ENCODE measurements at regions not wholly inside any gene's neighbourhood (a gene's known extent, or its start where the extent isn't known, plus 50 kb on each side); places are given as distances from the start of the nearest gene placed in this dataset.

DNA sequence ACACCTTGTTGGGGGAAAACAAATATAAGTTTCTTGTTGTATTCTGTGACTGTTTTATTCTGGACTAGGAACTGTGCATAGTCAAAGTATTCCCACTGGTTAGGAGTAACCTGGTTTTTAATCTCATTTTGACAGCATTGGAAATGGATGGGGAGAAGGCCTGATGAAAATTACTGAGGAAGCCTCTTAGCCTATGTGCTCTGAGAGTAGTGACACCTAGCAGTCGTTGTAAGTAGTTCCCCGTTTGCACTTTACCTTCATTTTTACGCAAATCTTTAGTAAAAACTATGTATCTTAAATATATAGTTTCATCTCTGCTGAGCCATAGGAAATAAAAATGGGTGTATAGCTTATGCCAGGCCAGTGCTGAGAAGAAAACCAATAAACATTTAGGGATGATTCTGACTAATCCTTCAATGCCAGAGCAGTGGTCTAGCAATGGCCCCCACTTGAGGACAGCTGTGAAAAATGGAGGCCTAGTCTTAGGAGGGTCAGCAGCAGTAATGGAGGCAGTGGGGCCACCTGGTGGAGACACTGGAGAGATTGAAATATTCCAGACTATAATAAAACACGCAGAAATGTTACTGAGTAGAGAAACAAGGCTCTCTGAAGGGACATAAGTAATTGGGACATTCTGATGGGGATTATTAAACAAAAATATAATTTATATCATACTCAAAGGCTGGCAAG lies 133.2 kb upstream of the NOVA1 start:
- Mint-ChIP-seq H3K27me3 (ENCODE audit: low read depth) (no peaks in the 10 kb centered on the region), H3K27ac (no peak overlapping the region), H3K4me3 (ENCODE audit: low read depth) (no peak overlapping the region), H3K36me3 (ENCODE audit: low read depth) (no peaks in the 10 kb centered on the region), H3K4me1 (ENCODE audit: low read depth) (no peaks in the 10 kb centered on the region), H3K9me3 (peaks cover 37% of the 10 kb centered on the region)
- no peak for DNase-seq (ENCODE audit: low spot score)
- intact Hi-C loops (cut with micrococcal nuclease) = no loop called here

DNA sequence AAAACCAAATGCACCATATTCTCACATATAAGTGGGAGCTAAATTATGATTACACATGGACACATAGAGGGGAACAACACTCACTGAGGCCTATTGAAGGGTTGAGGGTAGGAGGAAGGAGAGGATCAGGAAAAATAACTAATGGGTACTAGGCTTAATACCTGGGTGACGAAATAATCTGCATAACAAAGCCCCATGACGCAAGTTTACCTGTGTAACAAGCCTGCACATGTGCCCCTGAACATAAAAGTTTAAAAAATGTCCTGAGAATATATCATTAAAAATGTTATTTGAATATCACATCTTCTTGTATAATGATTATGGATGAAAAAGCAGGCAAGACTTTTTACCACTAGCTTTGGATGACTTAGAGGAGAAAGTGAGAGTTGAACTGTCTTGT lies 138.0 kb upstream of the NOVA1 start:
- no peaks in the 10 kb centered on the region for H3K4me1 Mint-ChIP-seq (ENCODE audit: low read depth)
- no peak overlapping the region for H3K4me3 Mint-ChIP-seq (ENCODE audit: low read depth)
- no peak overlapping the region for H3K27ac Mint-ChIP-seq
- intact Hi-C loops (cut with micrococcal nuclease) = no loop called here
- peaks cover 34% of the 10 kb centered on the region for H3K9me3 Mint-ChIP-seq
- no peaks in the 10 kb centered on the region for H3K27me3 Mint-ChIP-seq (ENCODE audit: low read depth)
- DNase-seq (ENCODE audit: low spot score) = no peak
- H3K36me3 Mint-ChIP-seq (ENCODE audit: low read depth) = no peaks in the 10 kb centered on the region

DNA sequence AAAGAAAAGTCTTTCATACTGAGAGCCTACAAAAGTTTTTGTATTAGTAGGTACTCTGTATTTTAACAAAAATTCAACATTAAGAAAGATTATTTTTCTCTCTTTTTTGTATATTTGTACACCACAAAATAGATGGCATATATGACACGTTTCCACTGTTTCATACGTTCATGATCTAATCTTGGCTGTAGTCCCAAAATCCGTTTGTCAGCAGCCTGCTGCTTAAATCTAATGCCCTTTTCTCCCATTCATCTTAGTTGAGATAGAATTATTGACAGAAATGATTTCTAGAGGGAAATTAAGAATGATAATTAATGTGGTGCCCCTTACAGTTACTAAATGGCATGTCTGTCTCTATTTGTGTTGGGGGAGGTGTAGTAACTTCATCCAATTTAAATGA lies 140.7 kb upstream of the NOVA1 start:
- DNase-seq (ENCODE audit: low spot score) = no peak
- intact Hi-C loops (cut with micrococcal nuclease) = no loop called here
- Mint-ChIP-seq H3K4me3 (ENCODE audit: low read depth) (no peak overlapping the region), H3K36me3 (ENCODE audit: low read depth) (no peaks in the 10 kb centered on the region), H3K27ac (no peak overlapping the region), H3K4me1 (ENCODE audit: low read depth) (no peaks in the 10 kb centered on the region), H3K27me3 (ENCODE audit: low read depth) (no peaks in the 10 kb centered on the region), H3K9me3 (peaks cover 27% of the 10 kb centered on the region)

DNA sequence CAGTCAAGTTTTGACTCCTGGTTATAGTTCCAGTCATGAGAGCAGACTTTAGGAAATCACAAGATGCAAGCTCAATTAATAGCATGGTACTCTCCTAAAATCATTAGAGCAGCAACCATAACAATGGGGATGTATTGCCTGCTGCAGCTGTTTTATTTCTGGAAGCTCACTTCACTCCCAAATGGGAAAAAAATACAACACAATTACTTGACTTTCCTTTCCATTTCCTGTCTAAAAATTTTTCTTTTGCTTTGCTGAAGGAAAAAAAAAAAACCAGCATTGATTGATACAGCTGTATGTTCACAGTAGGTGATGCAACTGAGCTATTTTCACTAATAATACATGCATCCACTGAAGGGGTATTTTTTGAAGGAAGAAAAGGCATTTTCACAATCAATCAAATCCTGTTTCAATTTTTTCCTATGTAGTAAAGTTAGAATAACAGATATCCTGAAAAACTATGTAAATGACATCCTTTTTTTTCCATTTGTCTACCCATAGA lies 143.9 kb upstream of the NOVA1 start:
- no peak overlapping the region for H3K27ac Mint-ChIP-seq
- DNase-seq (ENCODE audit: low spot score) = no peak
- no peaks in the 10 kb centered on the region for H3K36me3 Mint-ChIP-seq (ENCODE audit: low read depth)
- no peaks in the 10 kb centered on the region for H3K4me1 Mint-ChIP-seq (ENCODE audit: low read depth)
- H3K27me3 Mint-ChIP-seq (ENCODE audit: low read depth) = no peaks in the 10 kb centered on the region
- H3K4me3 Mint-ChIP-seq (ENCODE audit: low read depth) = no peak overlapping the region
- H3K9me3 Mint-ChIP-seq = peaks cover 38% of the 10 kb centered on the region
- intact Hi-C loops (cut with micrococcal nuclease) = no loop called here

DNA sequence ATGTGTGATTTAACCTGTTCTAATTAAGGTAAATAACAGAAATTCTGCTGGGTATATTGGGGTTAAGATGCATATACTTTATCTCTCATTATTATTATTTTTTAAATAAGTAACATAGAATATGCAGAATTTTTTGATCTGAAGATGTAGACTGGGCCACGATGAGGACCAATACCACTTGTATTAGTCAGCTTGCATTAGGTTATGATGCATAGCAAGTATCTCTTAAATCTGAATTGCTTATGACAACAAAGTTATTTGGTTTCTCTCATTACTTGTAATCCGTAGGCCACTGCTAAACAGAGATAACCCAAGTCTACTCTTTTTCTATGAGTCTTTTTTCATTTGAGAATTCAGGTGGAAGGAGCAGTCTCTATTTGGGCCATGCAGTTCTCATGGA lies 145.5 kb upstream of the NOVA1 start:
- no peaks in the 10 kb centered on the region for H3K36me3 Mint-ChIP-seq (ENCODE audit: low read depth)
- no peak for DNase-seq (ENCODE audit: low spot score)
- H3K27me3 Mint-ChIP-seq (ENCODE audit: low read depth) = no peaks in the 10 kb centered on the region
- no peaks in the 10 kb centered on the region for H3K4me1 Mint-ChIP-seq (ENCODE audit: low read depth)
- H3K4me3 Mint-ChIP-seq (ENCODE audit: low read depth) = no peak overlapping the region
- H3K9me3 Mint-ChIP-seq = peaks cover 48% of the 10 kb centered on the region
- no peak overlapping the region for H3K27ac Mint-ChIP-seq
- intact Hi-C loops (cut with micrococcal nuclease) = no loop called here

DNA sequence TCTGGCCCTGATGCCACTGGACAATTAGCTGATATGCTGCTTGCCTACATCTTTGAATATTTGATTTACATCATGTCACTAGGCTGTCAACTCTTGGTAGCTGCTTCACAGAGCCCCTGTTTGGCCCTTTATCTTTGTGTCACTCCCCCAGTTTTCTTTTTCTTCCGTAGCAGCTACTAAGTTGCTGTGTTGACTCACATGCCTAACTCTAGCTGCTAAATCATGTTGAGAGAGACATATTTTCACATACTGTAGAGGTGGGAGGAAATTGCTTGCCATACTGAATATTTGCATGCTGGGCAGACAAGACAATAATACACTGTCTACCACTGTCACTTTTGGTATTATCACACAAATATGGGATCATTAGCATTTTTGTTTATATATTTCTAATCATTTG lies 147.1 kb upstream of the NOVA1 start:
- Mint-ChIP-seq H3K4me3 (ENCODE audit: low read depth) (no peak overlapping the region), H3K27ac (no peak overlapping the region), H3K36me3 (ENCODE audit: low read depth) (no peaks in the 10 kb centered on the region), H3K27me3 (ENCODE audit: low read depth) (no peaks in the 10 kb centered on the region), H3K4me1 (ENCODE audit: low read depth) (no peaks in the 10 kb centered on the region), H3K9me3 (peaks cover 50% of the 10 kb centered on the region)
- intact Hi-C loops (cut with micrococcal nuclease) = no loop called here
- DNase-seq (ENCODE audit: low spot score) = no peak

DNA sequence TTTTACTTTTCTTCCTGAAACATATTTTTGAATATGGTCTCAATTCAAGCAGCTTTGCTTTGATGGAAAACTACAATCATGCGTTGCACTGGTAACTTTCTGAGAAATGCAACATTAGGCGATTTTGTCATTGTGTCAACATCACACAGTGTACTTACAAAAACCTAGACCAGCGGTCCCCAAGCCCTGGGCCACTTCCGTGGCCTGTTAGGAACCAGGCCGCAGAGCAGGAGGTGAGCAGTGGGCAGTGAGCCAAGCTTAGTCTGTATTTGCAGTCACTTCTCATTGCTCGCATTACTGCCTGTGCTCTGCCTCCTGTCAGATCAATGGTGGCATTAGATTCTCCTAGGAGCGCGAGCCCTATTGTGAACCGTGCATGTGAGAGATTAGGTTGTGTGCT lies 163.7 kb upstream of the NOVA1 start:
- H3K4me3 Mint-ChIP-seq (ENCODE audit: low read depth) = no peak overlapping the region
- H3K4me1 Mint-ChIP-seq (ENCODE audit: low read depth) = no peaks in the 10 kb centered on the region
- peaks cover 57% of the 10 kb centered on the region for H3K9me3 Mint-ChIP-seq
- H3K36me3 Mint-ChIP-seq (ENCODE audit: low read depth) = no peaks in the 10 kb centered on the region
- H3K27me3 Mint-ChIP-seq (ENCODE audit: low read depth) = no peaks in the 10 kb centered on the region
- no peak for DNase-seq (ENCODE audit: low spot score)
- intact Hi-C loops (cut with micrococcal nuclease) = no loop called here
- H3K27ac Mint-ChIP-seq = no peak overlapping the region

DNA sequence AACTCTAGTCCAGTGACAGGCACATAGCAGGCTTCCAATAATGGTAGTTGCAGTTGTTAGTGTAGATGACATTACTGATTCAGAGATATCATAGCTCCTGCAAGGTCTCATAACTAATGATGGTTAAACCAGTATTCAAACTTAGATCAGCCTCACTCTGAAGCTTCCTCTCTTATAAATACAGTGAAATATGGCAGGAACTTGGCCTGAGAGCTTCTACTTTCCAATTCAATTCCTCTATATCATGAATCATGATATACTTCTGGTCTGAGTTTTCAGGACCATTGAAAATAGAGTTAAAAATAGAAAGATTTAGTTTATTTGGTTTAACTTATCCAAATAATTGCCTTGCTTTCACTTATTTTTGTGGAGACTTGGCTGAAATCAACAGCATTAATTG lies 167.5 kb upstream of the NOVA1 start:
- Mint-ChIP-seq H3K9me3 (peaks cover 46% of the 10 kb centered on the region), H3K36me3 (ENCODE audit: low read depth) (no peaks in the 10 kb centered on the region), H3K4me1 (ENCODE audit: low read depth) (no peaks in the 10 kb centered on the region), H3K27ac (no peak overlapping the region), H3K4me3 (ENCODE audit: low read depth) (no peak overlapping the region), H3K27me3 (ENCODE audit: low read depth) (no peaks in the 10 kb centered on the region)
- DNase-seq (ENCODE audit: low spot score) = no peak
- intact Hi-C loops (cut with micrococcal nuclease) = no loop called here

DNA sequence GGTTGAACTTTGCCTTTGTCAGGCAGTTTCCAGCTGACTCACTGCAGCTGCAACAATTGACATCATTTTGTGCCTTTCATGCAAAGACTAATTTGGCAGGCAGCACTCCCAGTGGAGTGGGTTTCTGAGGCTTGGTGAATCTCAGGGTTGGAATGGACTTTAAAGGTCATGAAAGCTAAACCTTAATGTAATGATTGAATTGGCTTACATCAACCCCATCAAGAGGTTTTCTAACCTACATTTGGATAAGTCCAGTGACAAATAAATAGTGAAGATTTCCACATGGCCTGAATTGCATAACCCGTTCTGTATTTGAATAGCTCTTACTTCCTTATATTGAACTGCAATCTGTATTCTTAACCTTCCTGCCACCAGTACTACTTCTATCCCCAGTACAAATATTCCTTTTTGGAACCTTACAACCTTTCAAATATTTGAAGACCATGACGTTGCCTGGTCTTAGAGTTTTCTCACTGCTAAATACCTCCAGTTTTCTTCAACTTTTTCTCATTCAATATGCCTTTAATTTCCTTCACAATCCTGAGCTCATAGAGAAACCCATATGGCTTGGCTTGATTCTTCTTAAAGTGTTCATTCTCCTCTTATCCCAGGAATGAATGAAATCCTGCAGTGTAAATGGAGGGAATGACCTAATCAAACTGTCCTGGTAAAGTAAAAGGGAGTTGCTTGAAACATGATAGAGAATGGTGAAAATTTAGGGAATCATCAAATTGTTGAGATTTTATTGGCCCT lies 168.1 kb upstream of the NOVA1 start:
- no peak overlapping the region for H3K4me3 Mint-ChIP-seq (ENCODE audit: low read depth)
- intact Hi-C loops (cut with micrococcal nuclease) = no loop called here
- H3K9me3 Mint-ChIP-seq = peaks cover 49% of the 10 kb centered on the region
- no peaks in the 10 kb centered on the region for H3K4me1 Mint-ChIP-seq (ENCODE audit: low read depth)
- no peak for DNase-seq (ENCODE audit: low spot score)
- no peaks in the 10 kb centered on the region for H3K27me3 Mint-ChIP-seq (ENCODE audit: low read depth)
- H3K36me3 Mint-ChIP-seq (ENCODE audit: low read depth) = no peaks in the 10 kb centered on the region
- no peak overlapping the region for H3K27ac Mint-ChIP-seq

DNA sequence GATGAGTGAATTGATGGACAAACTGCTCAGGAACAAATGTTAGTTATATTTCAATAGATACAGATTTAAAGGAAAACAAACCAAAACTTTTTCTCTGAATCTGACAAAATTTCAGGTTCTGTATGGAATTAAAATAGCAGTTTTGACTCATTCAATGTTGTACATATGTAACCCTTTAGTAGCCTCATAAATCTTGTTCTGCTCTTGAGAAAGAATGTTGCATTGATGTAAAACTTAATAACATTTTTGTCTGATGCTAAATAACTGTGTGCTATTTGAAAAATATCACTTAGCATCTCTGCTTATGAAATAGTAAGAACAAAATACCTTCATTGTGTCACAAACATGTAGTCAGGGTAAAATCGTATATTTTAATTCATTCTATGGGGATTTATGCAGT lies 168.9 kb upstream of the NOVA1 start:
- no peaks in the 10 kb centered on the region for H3K4me1 Mint-ChIP-seq (ENCODE audit: low read depth)
- no peaks in the 10 kb centered on the region for H3K27me3 Mint-ChIP-seq (ENCODE audit: low read depth)
- H3K9me3 Mint-ChIP-seq = peaks cover 43% of the 10 kb centered on the region
- DNase-seq (ENCODE audit: low spot score) = no peak
- H3K4me3 Mint-ChIP-seq (ENCODE audit: low read depth) = no peak overlapping the region
- no peak overlapping the region for H3K27ac Mint-ChIP-seq
- intact Hi-C loops (cut with micrococcal nuclease) = no loop called here
- no peaks in the 10 kb centered on the region for H3K36me3 Mint-ChIP-seq (ENCODE audit: low read depth)

DNA sequence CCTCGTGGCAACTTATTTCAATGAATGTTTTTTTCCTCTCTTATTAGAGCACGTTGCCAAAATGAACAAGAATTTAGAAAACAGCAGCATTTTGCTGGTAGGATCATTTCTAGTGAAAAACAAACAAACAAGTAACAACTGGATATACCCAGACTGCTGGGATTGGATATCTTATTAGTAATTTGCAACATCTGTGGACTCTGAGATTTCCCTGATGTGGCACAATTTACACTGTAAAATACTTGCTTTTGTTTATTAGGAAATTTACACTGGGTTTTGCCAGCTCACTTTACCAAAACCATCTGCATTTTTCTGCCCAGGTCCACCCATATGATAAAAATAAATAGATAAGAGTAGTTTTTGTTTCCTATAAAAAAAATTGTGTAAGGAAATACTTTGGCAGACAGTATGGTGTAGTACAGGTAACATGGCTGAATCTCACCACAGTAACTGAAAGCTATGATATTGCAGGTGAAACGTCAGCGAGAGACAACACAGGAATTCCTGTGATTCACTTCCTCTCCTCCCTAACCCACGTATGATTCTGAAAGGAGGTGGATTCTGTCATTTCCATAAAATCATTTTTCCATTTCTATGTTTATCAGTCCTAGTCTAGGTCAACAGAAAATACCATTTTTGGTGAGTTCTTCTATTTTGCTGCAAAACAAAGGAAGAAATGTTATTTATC lies 176.2 kb upstream of the NOVA1 start:
- H3K9me3 Mint-ChIP-seq = peaks cover 39% of the 10 kb centered on the region

DNA sequence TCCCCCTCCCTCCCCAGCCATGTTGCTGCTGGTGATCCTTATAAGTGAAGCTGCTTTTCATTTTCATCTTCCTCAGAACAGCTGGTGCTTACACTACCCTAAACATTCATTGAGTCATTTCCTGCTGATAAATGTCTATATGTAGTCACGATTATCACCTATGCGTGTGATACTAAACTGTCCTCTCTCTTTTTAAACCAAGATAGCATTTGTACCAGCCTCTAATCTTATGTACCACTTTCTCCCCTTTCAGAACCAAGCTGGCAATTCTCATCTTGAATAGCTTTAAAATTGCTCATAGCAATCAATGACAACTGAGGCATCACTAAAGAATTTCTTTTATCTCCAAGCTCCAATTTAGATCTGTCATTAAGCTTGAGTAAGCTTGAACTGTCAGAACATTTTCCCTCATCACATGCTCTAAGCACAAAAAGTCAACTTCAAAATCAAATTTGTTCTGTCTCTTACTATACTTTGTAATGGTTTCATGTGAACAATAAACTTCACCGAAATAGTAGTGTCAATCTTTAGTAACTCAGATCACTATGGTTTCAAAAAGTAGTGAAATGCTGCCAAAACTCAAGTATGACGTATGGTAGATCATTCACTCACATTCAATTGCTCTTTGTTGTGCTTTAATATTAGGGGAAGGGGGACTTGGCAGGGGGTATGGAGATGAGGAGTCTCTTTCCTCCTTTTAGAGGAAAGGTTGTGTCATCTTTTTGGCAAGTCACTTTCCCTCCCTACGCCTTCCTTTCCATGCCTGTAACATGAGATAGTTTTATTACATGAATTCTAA lies 178.1 kb upstream of the NOVA1 start:
- Mint-ChIP-seq H3K27ac (no peak overlapping the region), H3K4me3 (ENCODE audit: low read depth) (no peak overlapping the region), H3K36me3 (ENCODE audit: low read depth) (no peaks in the 10 kb centered on the region), H3K4me1 (ENCODE audit: low read depth) (no peaks in the 10 kb centered on the region), H3K27me3 (ENCODE audit: low read depth) (no peaks in the 10 kb centered on the region), H3K9me3 (peaks cover 24% of the 10 kb centered on the region)
- intact Hi-C loops (cut with micrococcal nuclease) = no loop called here
- no peak for DNase-seq (ENCODE audit: low spot score)

More for the DNA sequence above, 176.2 kb upstream of the NOVA1 start:
- Mint-ChIP-seq H3K27ac (no peak overlapping the region), H3K36me3 (ENCODE audit: low read depth) (no peaks in the 10 kb centered on the region), H3K27me3 (ENCODE audit: low read depth) (no peaks in the 10 kb centered on the region), H3K4me3 (ENCODE audit: low read depth) (no peak overlapping the region), H3K4me1 (ENCODE audit: low read depth) (no peaks in the 10 kb centered on the region)
- DNase-seq (ENCODE audit: low spot score) = no peak
- intact Hi-C loops (cut with micrococcal nuclease) = no loop called here
